HepG2 (cell line): ENCODE measurements at regions not wholly inside any gene's neighbourhood (a gene's known extent, or its start where the extent isn't known, plus 50 kb on each side); places are given as distances from the start of the nearest gene placed in this dataset.
"Not testable (repeated sequence)": the region's sequence is repeated elsewhere in the genome, so short reads cannot be mapped to it uniquely, and the experiment has no call there.

ENCODE experiments used
- HMGXB4 ChIP-seq, 2 experiments: sonication (generic) in 1 of 2; formaldehyde crosslinking in 1 of 2; IDR thresholded peaks; 2 replicates each; pipeline versions ENCODE4 v1.4.0 to v1.6.1; 2018 to 2020; ENCODE audit warnings: missing genetic modification reagents in 2 of 2, borderline replicate concordance in 1 of 2, low read depth in 1 of 2, mild to moderate bottlenecking in 1 of 2, missing biosample characterization in 1 of 2
- ZBTB33 ChIP-seq: sonication (generic); formaldehyde crosslinking; IDR thresholded peaks from 2 replicates; pipeline ENCODE4 v1.4.0; 2020; ENCODE audit warnings: missing genetic modification reagents
- ZBTB38 ChIP-seq: sonication (generic); formaldehyde crosslinking; IDR thresholded peaks from 2 replicates; pipeline ENCODE4 v1.5.1; 2020; ENCODE audit warnings: mild to moderate bottlenecking, missing genetic modification reagents
- ZNF580 ChIP-seq: IDR thresholded peaks from 2 replicates; pipeline ENCODE4 v1.6.1; 2016; ENCODE audit warnings: low read depth, borderline replicate concordance

GRCh38 chr2:85963747-85964418, 75.1 kb upstream of the ST3GAL5 start:
- TF ChIP-seq ZBTB33 (CRISPR knock-in tag); HMGXB4 (CRISPR knock-in tag; IDR thresholded peaks at IDR 0.05; ENCODE audit: borderline replicate concordance in 1 of 2, low read depth in 1 of 2); ZNF580 (CRISPR knock-in tag); ZBTB38 (CRISPR knock-in tag): not testable (repeated sequence)
